ENCODE measurements at regions not wholly inside any gene's neighbourhood (a gene's known extent, or its start where the extent isn't known, plus 50 kb on each side); places are given as distances from the start of the nearest gene placed in this dataset.
"Not testable (repeated sequence)": the region's sequence is repeated elsewhere in the genome, so short reads cannot be mapped to it uniquely, and the experiment has no call there.

DNA sequence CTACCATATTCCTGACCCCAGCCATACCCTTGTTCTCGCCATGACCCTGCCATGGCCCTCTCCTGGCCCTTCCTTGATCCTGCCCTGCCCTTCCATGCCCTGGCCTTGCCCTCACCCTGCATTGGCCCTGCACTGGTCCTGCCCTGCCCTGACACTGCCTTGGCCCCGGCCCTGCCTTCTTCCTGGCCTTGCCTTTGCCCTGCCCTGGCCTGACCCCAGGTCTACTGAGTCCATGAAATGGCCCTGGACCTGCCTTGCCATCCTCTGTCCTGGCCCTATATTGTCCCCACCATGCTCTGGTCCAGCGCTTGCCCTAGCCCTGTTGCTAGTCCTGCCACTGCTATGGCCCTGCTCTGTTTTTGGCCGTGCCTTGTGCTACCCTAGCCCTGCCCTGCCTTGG lies 536.1 kb downstream of the FOXD4L6 start:
- intact Hi-C loops (cut with micrococcal nuclease); ATAC-seq: not testable (repeated sequence)
- peak; percentile 17 for DNase-seq

DNA sequence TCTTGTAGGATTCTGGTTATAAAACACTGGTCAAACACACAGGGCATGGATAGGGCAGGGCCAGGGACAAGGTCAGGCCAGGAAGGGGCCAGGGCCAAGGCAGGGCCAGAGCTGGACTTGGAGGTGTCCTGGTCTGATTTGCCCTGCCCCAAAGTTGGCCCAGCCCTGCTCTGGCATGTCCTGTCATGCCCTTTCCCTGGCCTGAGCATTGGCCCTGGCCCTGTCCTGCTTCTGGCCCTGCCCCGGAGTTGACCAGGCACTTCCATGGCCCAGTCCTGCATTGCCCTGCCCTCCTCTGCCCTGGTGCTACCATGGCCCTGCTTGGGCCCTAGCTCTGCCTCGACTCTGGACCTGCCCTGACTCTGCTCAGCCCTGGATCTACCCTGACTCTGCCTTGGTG lies 536.6 kb downstream of the FOXD4L6 start:
- peak; percentile 24 for DNase-seq
- ATAC-seq; intact Hi-C loops (cut with micrococcal nuclease): not testable (repeated sequence)

GRCh38 chr9:40587475-40588195 lies 540.8 kb downstream of the FOXD4L6 start:
- DNase-seq, result peak; percentile 18
- intact Hi-C loops (cut with micrococcal nuclease); ATAC-seq: not testable (repeated sequence)

DNA sequence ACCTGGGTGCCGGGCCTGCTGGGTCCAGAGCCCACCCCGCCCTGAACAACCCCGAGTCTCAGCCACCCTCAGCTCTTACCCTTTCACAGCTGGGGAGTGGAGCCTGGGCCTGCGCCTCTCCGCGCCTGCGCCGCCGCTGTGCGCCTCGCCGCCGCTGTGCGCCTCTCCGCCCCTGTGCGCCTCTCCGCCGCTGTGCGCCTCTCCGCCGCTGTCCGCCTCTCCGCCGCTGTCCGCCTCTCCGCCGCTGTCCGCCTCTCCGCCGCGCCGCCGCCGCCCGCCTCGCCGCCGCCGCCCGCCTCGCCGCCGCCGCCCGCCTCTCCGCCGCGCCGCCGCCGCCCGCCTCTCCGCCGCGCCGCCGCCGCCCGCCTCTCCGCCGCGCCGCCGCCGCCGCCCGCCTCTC lies 544.4 kb downstream of the FOXD4L6 start:
- ATAC-seq; DNase-seq; intact Hi-C loops (cut with micrococcal nuclease): not testable (repeated sequence)

DNA sequence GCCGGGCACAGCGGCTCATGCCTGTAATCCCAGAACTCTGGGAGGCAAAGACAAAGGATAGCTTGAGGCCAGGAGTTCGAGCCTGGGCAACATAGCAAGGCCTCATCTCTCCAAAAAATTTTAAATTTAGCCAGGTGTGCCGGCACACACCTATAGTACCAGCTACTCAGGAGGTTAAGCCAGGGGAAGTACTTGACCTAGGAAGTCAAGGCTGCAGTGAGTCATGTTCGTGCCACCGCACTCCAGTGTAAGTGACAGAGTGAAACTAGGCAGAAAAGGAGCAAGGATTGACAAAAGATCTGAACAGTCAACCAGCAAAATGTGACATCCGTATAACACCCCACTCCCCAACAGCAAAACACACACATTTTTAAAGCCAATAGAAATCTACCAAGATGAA lies 545.3 kb downstream of the FOXD4L6 start:
- ATAC-seq; DNase-seq; intact Hi-C loops (cut with micrococcal nuclease): not testable (repeated sequence)

DNA sequence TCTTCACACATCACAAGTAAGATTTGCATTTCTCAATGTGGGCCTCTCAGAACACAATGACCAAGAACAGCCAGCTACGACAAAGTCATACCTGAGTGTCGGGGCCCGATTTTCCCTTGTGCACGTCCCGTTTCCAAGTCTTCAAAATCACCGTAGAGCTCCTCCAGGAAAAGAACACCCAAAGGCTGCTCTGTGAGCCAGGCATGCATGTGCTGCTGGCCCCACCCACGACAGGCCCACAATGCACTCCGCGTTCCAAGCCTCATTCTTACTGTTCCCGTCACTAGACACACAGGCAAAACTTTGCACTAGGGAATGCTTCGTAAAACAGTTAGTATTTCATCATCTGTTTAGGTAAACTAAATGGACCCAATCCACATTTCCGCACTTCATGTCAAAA lies 549.6 kb downstream of the FOXD4L6 start:
- DNase-seq; intact Hi-C loops (cut with micrococcal nuclease); ATAC-seq: not testable (repeated sequence)
